Type B pancreatic cell (in vitro differentiated cells): ENCODE measurements at regions not wholly inside any gene's neighbourhood (a gene's known extent, or its start where the extent isn't known, plus 50 kb on each side); places are given as distances from the start of the nearest gene placed in this dataset.

Experiments used
- DNase-seq: peaks from one replicate; pipeline ENCODE4 v3.0.0; 2021; ENCODE audit warnings: mixed read lengths; ENCODE audit not compliant: unreplicated experiment; ENCODE audit errors: extremely low spot score
- H3K27ac Mint-ChIP-seq: 2 replicates; pipeline ENCODE4 v1.8.0; 2021; ENCODE audit warnings: mild to moderate bottlenecking, mixed read lengths
- H3K27me3 Mint-ChIP-seq: 2 replicates; pipeline ENCODE4 v1.8.0; 2021; ENCODE audit warnings: mixed read lengths
- H3K36me3 Mint-ChIP-seq: 2 replicates; pipeline ENCODE4 v1.8.0; 2021; ENCODE audit warnings: mixed read lengths
- H3K4me1 Mint-ChIP-seq: one replicate; pipeline ENCODE4 v1.8.0; 2021; ENCODE audit warnings: mixed read lengths; ENCODE audit not compliant: unreplicated experiment
- H3K4me3 Mint-ChIP-seq: 2 replicates; pipeline ENCODE4 v1.8.0; 2021; ENCODE audit warnings: mild to moderate bottlenecking, mixed read lengths
- H3K9me3 Mint-ChIP-seq: 2 replicates; pipeline ENCODE4 v1.8.0; 2021; ENCODE audit warnings: mixed read lengths
- TF ChIP-seq, protein P1 (sequence below): fragments of 200-600 bp; sonication (generic); conservative IDR thresholded peaks from 2 replicates; pipeline ENCODE4 v1.5.0; 2021; ENCODE audit warnings: antibody characterized with exemption, mild to moderate bottlenecking

DNA sequence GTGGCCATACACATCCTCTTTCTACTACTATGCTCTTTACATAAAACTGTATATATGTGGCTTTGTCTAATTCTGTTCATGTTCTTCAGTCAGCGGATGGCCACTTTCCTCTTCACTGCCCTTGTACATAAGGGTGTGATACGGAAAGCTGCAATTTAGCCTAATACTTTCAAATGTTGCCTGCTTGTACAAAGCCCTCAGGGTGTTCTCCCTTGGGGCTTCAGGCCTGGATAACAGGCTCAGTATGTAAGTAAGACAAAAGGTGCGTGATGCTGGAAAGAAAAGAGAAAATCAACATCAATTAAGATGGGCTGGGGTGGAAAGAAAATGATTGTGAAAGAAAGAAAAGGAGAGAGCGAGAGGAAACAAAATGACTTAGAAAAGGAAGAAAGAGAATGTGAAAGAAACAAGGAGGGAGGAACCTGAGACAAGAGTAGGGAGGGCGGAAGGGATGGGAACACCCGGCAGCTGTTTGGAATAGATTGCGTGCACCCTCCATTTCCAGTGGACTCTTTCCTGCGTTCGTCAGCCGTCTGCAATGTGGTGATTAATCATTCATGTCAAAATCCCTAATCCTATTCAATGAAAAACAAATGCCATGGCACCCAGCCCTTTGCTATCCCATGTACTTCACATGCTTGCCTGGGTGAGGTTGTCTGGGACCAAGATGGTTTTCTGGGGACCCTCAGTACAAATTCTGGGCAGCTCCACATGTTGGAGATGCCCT is 553.6 kb downstream of the NUF2 start:
- peak overlapping the region; percentile 1 for H3K4me3 Mint-ChIP-seq
- H3K4me1 Mint-ChIP-seq: peaks cover 26% of the 10 kb centered on the region
- no peak overlapping the region for H3K27ac Mint-ChIP-seq
- H3K36me3 Mint-ChIP-seq: no peaks in the 10 kb centered on the region
- no peak for DNase-seq
- peaks cover 3% of the 10 kb centered on the region for H3K9me3 Mint-ChIP-seq
- H3K27me3 Mint-ChIP-seq: no peaks in the 10 kb centered on the region
- TF ChIP-seq, protein P1, sequence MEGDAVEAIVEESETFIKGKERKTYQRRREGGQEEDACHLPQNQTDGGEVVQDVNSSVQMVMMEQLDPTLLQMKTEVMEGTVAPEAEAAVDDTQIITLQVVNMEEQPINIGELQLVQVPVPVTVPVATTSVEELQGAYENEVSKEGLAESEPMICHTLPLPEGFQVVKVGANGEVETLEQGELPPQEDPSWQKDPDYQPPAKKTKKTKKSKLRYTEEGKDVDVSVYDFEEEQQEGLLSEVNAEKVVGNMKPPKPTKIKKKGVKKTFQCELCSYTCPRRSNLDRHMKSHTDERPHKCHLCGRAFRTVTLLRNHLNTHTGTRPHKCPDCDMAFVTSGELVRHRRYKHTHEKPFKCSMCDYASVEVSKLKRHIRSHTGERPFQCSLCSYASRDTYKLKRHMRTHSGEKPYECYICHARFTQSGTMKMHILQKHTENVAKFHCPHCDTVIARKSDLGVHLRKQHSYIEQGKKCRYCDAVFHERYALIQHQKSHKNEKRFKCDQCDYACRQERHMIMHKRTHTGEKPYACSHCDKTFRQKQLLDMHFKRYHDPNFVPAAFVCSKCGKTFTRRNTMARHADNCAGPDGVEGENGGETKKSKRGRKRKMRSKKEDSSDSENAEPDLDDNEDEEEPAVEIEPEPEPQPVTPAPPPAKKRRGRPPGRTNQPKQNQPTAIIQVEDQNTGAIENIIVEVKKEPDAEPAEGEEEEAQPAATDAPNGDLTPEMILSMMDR: no peak

DNA sequence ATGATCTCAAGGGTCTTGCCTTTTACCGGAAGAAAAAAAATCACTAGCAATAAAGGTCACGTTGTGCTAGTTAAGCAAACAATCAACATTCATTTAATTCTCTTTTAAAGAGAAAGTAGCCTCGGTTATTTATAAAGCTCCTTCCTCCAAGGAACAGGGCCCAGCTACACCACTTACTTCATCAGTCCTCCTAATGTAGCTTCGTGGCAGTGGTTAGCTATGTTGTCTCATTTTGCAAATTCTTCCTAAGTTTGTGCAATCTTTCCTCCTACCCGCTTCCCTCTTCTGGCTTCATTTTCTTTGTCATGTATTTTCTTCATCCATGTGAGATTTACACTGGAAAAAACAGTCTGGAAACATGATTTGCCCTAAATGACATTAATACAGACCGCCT is 554.2 kb downstream of the NUF2 start:
- no peaks in the 10 kb centered on the region for H3K27me3 Mint-ChIP-seq
- DNase-seq: no peak
- peaks cover 26% of the 10 kb centered on the region for H3K4me1 Mint-ChIP-seq
- no peaks in the 10 kb centered on the region for H3K36me3 Mint-ChIP-seq
- H3K9me3 Mint-ChIP-seq: no peaks in the 10 kb centered on the region
- no peak overlapping the region for H3K27ac Mint-ChIP-seq
- TF ChIP-seq, protein P1: no peak
- H3K4me3 Mint-ChIP-seq: peak overlapping the region; percentile 9

DNA sequence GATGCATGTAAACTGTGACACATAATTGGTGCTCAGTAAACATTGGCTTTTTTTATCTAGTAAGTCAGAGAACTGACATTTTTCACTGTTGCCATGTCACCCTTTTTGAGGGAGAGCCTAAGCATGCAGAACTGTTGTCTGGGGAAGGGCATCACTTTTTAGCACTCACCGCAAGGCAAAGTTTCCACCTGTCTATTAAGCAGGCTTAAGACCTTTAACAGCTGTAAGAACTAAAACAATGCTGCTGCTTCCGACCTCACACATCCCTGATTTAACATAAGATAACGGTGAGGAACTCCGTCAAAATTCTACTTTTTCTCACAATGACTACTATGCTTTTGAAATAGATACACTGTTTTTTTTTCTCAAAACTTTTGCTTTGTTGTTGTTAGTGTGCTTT is 554.8 kb downstream of the NUF2 start:
- H3K27me3 Mint-ChIP-seq: no peaks in the 10 kb centered on the region

DNA sequence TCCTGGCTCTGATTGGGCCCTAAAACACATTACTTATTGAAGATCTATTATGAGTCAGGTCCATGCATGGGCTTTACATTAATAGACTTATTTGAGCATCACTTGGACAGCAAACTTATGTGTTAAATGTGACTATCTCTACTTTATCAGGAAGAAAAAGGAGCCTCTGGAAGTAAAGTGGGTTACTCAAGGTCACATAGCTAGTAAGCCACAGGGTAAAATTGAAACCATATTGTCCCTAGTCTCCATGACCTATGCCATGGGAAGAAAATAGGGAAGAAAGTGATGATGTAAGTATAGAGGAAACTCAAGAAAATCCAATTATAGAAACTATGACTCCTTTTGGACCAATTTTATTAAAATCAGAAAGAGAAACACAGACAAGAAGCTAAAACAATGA is 555.3 kb downstream of the NUF2 start:
- no peak overlapping the region for H3K27ac Mint-ChIP-seq
- TF ChIP-seq, protein P1: no peak
- peaks cover 26% of the 10 kb centered on the region for H3K4me1 Mint-ChIP-seq
- H3K4me3 Mint-ChIP-seq: no peak overlapping the region
- DNase-seq: no peak
- no peaks in the 10 kb centered on the region for H3K27me3 Mint-ChIP-seq
- H3K36me3 Mint-ChIP-seq: no peaks in the 10 kb centered on the region
- H3K9me3 Mint-ChIP-seq: no peaks in the 10 kb centered on the region

More for the DNA sequence above, 554.8 kb downstream of the NUF2 start:
- H3K9me3 Mint-ChIP-seq: no peaks in the 10 kb centered on the region
- no peak overlapping the region for H3K4me3 Mint-ChIP-seq
- TF ChIP-seq, protein P1: no peak
- no peak overlapping the region for H3K27ac Mint-ChIP-seq
- H3K4me1 Mint-ChIP-seq: peaks cover 26% of the 10 kb centered on the region
- DNase-seq: no peak
- no peaks in the 10 kb centered on the region for H3K36me3 Mint-ChIP-seq

DNA sequence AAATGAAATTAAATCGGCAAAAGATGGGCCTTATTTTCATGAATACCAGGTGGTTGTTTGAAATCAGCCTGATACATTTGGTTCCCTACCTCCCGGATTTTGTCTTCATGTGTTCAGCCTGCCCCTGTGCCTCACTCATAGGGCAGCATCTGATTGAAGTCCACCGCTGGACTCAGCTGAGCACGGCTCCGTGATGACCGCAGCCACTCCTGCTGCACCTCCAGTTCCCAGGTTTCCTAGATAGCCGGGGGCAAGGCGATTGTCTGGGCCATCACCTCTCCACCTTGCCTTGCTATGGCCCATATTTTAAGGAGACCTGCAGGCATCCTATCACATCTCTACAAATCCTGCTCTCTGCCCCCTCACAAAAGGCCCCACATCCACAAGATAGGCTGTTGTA is 563.8 kb downstream of the NUF2 start:
- H3K36me3 Mint-ChIP-seq: no peaks in the 10 kb centered on the region
- no peak overlapping the region for H3K27ac Mint-ChIP-seq
- no peak overlapping the region for H3K4me3 Mint-ChIP-seq

More for the DNA sequence above, 563.8 kb downstream of the NUF2 start:
- no peaks in the 10 kb centered on the region for H3K4me1 Mint-ChIP-seq
- no peaks in the 10 kb centered on the region for H3K27me3 Mint-ChIP-seq
- DNase-seq: no peak
- H3K9me3 Mint-ChIP-seq: no peaks in the 10 kb centered on the region
- TF ChIP-seq, protein P1: no peak
